NOMO-1 (cell line): ENCODE measurements at regions not wholly inside any gene's neighbourhood (a gene's known extent, or its start where the extent isn't known, plus 50 kb on each side); places are given as distances from the start of the nearest gene placed in this dataset.

ENCODE experiments used
- DNase-seq, 2 experiments: peaks; one replicate each; lab custom pipeline; 2025; ENCODE audit not compliant: unreplicated experiment in 2 of 2; lab: John Stamatoyannopoulos, UW

DNA sequence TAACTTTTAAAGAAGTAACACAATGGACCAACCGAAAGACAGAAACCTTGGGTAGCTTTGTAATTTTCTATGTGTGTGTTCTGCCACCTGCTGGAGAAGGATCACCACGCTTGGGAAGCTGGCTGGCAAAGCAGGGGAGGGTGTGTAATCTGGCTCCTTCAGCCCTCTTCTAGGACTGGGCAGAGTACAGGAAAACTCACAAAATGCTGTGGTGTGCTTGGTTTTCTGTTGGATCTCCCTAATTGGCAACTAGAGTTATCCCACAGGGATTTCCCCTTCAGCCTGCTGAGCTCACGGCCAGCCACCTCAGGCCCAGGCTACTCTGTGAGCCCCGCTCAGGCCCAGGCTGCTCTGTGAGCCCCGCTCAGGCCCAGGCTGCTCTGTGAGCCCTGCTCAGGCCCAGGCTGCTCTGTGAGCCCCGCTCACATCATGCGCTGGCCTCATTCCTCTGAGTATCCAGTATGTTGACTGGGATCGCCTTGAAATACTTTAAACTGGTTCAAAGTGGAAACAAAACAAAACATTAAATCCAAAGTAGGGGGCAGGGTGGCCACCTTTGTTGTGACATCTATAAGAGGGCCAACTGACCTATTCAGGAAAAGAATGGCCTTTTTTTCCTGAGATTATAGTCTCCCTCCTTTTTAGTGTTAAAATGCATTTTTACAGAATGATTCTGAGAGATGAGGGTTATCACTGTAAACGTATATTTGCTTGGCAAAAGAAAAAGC is 52.0 kb upstream of the RNU6-8 start:
- DNase-seq, result peak in 1 of 2 experiments; percentile 37

DNA sequence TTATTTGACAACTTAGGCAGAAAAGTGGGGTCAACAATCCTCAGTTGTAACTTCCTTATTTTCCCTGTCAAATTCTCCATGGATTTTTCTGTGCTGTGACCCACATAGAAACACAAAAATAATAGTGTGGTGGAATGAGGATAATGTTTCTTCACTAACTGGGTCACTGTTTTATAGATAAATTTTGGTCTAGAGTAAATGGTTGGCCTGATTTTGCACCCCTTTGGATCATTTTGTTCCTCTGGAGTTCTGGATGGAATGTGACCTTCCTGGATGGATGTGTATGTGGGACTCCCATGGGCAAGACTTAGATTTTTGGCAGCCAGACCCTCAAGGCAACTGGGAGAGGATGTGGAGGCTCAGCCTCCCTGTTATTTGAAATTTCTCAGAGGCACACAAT is 52.7 kb upstream of the RNU6-8 start:
- no peak for DNase-seq

DNA sequence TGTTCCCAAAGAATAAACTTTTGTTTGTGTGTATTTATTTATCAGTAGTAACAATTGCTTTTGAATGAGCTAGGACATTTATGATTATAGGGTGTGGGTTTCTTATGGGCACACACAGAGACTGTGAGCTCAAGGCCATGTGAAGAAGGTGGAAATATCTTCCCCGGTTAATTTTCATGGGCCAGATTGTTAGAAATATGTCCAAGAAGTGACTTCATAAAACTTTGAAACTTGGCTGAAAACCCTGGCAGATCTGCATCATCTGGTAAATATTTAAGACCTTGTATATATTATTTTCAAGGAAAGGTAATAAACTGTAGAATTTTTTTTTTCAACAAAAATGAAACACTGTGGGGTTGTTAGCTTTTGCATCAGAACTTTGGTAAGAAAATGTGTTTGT is 53.5 kb upstream of the RNU6-8 start:
- DNase-seq, result no peak

DNA sequence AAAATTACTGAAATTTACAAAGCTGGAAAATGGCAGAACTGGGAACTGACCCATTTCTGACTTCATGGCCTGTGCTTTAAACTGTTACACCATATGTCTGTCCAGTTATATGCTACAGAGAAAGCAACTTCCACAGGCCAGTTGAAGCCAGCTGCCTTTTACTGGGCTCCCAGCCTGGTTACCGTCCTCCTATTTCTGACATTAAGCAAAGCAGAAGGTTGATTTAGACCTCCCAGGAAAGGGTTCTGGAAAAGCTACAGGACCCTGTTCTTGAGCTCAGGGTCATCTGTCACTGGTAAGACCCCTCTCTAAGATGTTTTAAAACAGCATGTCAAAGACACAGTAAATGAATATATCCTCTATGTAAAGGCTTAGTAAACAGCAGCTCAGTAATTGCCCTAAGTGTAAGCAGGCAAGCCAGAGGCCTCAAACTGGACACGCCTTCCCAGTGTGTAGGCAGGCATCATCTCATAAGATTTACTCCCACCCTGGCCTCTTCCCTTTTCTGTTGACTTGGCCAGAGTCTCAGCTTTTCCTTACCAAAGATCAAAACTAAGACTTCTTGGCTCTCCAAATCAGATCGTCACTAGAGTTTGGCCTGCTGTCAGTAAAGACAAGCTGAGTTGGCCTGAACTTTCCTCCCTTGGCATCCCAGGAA is 55.4 kb upstream of the RNU6-8 start:
- no peak for DNase-seq

DNA sequence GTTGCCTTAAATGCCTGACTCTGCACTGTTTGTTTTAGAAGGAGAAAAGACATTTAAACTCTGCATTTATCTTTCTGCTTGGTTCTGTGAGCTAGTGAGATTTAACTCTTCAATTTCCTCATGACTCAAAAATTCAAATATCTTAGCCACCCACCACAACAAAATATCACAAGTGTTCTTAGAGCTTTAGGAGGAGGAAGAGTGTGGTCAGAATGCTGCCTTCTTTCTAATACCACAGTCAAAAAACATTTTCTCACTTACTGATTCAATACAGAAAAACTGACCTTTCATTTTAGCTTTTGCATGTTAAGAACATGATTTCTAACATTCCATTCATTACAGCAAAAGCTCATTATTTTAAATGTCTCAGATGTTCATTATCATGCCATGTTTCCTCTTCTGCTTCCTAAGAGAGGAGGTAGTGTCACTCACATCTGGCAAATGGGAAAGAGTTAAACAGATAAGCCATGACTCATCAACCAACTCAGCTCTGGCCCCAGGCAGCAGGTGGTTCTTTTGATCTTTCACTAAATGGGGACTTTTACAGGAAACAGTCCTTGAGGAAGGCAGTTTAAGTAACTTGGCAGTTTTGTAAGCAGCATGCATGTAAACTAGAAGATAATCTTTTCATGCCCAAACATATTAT is 56.4 kb upstream of the RNU6-8 start:
- no peak for DNase-seq

DNA sequence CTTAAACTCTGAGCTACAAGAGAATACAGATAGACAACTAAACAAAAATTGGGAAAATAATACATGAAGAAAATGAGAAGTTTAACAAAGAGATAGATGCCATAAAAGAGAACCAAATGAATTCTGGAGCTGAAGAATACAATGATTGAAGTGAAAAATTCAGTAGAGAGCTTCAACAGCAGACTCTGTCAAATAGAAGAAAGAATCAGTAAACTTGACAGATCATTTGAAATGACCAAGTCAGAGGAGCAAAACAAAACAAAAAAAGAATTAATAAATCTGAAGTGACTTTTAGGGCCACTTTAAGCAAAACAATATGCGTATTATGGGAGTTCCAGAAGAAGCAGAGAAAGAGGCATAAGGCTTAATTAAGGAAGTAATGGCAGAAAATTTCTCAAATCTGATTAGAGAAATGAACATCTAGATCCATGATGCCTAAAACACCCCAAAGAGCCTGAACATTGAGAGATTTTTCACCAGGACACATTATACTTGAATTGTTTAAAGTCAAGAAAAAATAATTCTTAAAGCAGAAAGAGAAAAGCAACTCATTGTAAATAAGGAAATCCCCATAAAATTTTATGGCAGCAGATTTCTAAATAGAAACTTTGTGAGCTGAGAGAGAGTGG is 61.0 kb upstream of the RNU6-8 start:
- DNase-seq, result no peak

DNA sequence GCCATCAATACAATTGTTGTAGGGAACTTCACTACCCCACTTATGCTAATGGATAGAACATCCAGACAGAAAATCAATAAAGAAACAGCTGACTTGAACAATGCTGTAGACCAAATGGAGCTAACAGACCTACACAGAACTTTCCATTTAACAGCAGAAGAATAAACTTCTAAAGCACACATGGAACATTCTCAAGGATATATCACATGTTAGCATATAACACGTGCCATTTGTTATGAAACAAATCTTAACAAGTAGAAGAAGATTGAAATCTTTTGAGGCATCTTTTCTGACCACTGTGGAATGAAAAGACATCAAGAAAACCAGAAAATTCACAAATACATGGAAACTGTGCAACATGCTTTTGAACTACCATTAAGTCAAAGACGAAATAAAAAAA is 62.5 kb upstream of the RNU6-8 start:
- DNase-seq, result no peak

DNA sequence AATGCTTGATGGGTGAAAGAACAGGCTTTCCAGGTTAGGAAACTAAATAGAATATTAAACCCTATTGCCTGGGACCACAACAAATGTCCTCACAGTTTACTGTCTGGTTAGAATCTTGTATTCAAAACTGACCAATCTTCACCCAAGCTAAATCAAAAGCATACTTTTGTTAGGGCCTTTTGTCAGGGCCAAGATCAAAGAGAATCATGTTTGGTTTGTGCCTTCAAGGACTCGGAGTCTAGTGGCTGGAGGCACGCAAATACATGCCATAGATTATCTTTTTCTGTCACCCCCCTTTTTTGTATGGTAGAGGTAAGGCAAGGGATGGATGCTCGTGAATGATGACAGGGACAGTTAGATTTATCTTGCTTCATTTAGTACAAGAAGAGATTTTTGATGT is 51.1 kb upstream of the AKAP6 start:
- no peak for DNase-seq
